ENCODE measurements at regions not wholly inside any gene's neighbourhood (a gene's known extent, or its start where the extent isn't known, plus 50 kb on each side); places are given as distances from the start of the nearest gene placed in this dataset.

- Histone ChIP-seq H3K27me3 (ENCODE audit: low read length) (peaks cover 58% of the 10 kb centered on the region), H3F3A (ENCODE audit: low read length, unreplicated experiment) (no peaks in the 10 kb centered on the region), H4K20me1 (ENCODE audit: low read length) (no peaks in the 10 kb centered on the region), H3K79me2 (ENCODE audit: low read length) (no peaks in the 10 kb centered on the region), H3K4me2 (ENCODE audit: low read length) (no peak overlapping the region), H3K9me3 (ENCODE audit: low read length) (no peaks in the 10 kb centered on the region), H2AFZ (ENCODE audit: low read length) (no peak overlapping the region), H3K4me3 (ENCODE audit: low read length) (no peak overlapping the region), H3K36me3 (ENCODE audit: low read depth, low read length) (no peaks in the 10 kb centered on the region), H3K9me2 (replicated peaks; ENCODE audit: low read length) (no peaks in the 10 kb centered on the region), H3K4me1 (ENCODE audit: insufficient read depth, low read length) (no peaks in the 10 kb centered on the region), H3K27ac (ENCODE audit: low read length) (no peak overlapping the region), H3K9ac (ENCODE audit: low read length) (no peak overlapping the region)
- intact Hi-C loops (cut with micrococcal nuclease) = no loop called here
- ChIA-PET CTCF (interaction anchor here (1.0 kb wide), 1 partner anchor 10 kb away, joined by 3 read pairs; no protein-coding TSS in a partner anchor), POLR2A (ENCODE audit: unreplicated experiment) (interaction anchor here (0.7 kb wide), 2 partner anchors 11 to 12 kb away, joined by 4 to 5 read pairs; no protein-coding TSS in a partner anchor)
- no peak for DNase-seq
- no TSS peak for BruUV-seq (replicated peaks)
- TF ChIP-seq EZH2 (IDR thresholded peaks at IDR 0.05; ENCODE audit: low read length, unreplicated experiment) (no peak), CTCF (conservative IDR thresholded peaks at IDR 0.05; ENCODE audit: low read depth, low read length) (no peak), EZH2phosphoT487 (IDR thresholded peaks at IDR 0.05; ENCODE audit: borderline replicate concordance, low read length) (no peak)
- ATAC-seq = no peak
Measured at GRCh38 chr10:78292250-78292981, 258.8 kb downstream of the RPS24 start.

GRCh38 chr10:78292982-78293865 is 259.6 kb downstream of the RPS24 start:
- no peak overlapping the region for H3K4me2 ChIP-seq (ENCODE audit: low read length)
- H3F3A ChIP-seq (ENCODE audit: low read length, unreplicated experiment) = no peaks in the 10 kb centered on the region
- H3K27ac ChIP-seq (ENCODE audit: low read length) = no peak overlapping the region
- TF ChIP-seq CTCF (conservative IDR thresholded peaks at IDR 0.05; ENCODE audit: low read depth, low read length) (no peak), EZH2 (IDR thresholded peaks at IDR 0.05; ENCODE audit: low read length, unreplicated experiment) (no peak), EZH2phosphoT487 (IDR thresholded peaks at IDR 0.05; ENCODE audit: borderline replicate concordance, low read length) (no peak)
- H4K20me1 ChIP-seq (ENCODE audit: low read length) = no peaks in the 10 kb centered on the region
- intact Hi-C loops (cut with micrococcal nuclease) = no loop called here
- ATAC-seq = peak; percentile 12
- H3K27me3 ChIP-seq (ENCODE audit: low read length) = peaks cover 51% of the 10 kb centered on the region
- no peak for DNase-seq
- no peaks in the 10 kb centered on the region for H3K9me2 ChIP-seq (replicated peaks; ENCODE audit: low read length)
- CTCF ChIA-PET = interaction anchor here (1.0 kb wide), 1 partner anchor 9 kb away, joined by 3 read pairs; no protein-coding TSS in a partner anchor
- POLR2A ChIA-PET (ENCODE audit: unreplicated experiment) = interaction anchor here (0.7 kb wide), 1 partner anchor 13 kb away, joined by 4 read pairs; no protein-coding TSS in a partner anchor
- no peak overlapping the region for H2AFZ ChIP-seq (ENCODE audit: low read length)
- no TSS peak for BruUV-seq (replicated peaks)
- H3K36me3 ChIP-seq (ENCODE audit: low read depth, low read length) = no peaks in the 10 kb centered on the region
- H3K4me3 ChIP-seq (ENCODE audit: low read length) = no peak overlapping the region
- H3K4me1 ChIP-seq (ENCODE audit: insufficient read depth, low read length) = no peaks in the 10 kb centered on the region
- H3K9me3 ChIP-seq (ENCODE audit: low read length) = no peaks in the 10 kb centered on the region
- no peaks in the 10 kb centered on the region for H3K79me2 ChIP-seq (ENCODE audit: low read length)
- no peak overlapping the region for H3K9ac ChIP-seq (ENCODE audit: low read length)

All from PC-3 (cell line).